CD14-positive monocyte (primary cell): ENCODE measurements at regions not wholly inside any gene's neighbourhood (a gene's known extent, or its start where the extent isn't known, plus 50 kb on each side); places are given as distances from the start of the nearest gene placed in this dataset.

Experiments used
- DNase-seq, 3 donors: peaks; one replicate each; pipeline ENCODE4 v3.0.0-alpha.2; 2011 to 2022
- H2AFZ ChIP-seq: 2 replicates; pipeline ENCODE4 v1.6.0; 2012; ENCODE audit warnings: mild to moderate bottlenecking, low read depth, low read length, inconsistent platforms; ENCODE audit not compliant: insufficient read depth, poor library complexity, severe bottlenecking
- H3K27ac ChIP-seq, 2 donors: 1 replicate in 1 of 2; 2 replicates in 1 of 2; pipeline ENCODE4 v1.5.1; 2012 to 2013; ENCODE audit warnings: low read length in 2 of 2, control low read depth in 1 of 2, inconsistent platforms in 1 of 2, low read depth in 1 of 2, mild to moderate bottlenecking in 1 of 2
- H3K27me3 ChIP-seq, 2 donors: one replicate each; pipeline versions ENCODE4 v1.6.0 to v1.6.1; 2011 to 2013; ENCODE audit warnings: low read length in 2 of 2; ENCODE audit not compliant: control insufficient read depth in 2 of 2, insufficient read depth in 2 of 2
- H3K36me3 ChIP-seq, 2 donors: replicated peaks in 1 of 2; 1 replicate in 1 of 2; 2 replicates in 1 of 2; pipeline versions ENCODE4 v1.5.1 to v1.6.1; 2012 to 2013; ENCODE audit warnings: low read length in 2 of 2, control low read depth in 1 of 2, inconsistent platforms in 1 of 2, mild to moderate bottlenecking in 1 of 2; ENCODE audit not compliant: insufficient read depth in 2 of 2, control insufficient read depth in 1 of 2
- H3K4me1 ChIP-seq, 2 donors: 1 replicate in 1 of 2; 2 replicates in 1 of 2; pipeline versions ENCODE4 v1.5.1 to v1.6.1; 2012 to 2013; ENCODE audit warnings: low read length in 2 of 2, control low read depth in 1 of 2, inconsistent platforms in 1 of 2, mild to moderate bottlenecking in 1 of 2, moderate library complexity in 1 of 2; ENCODE audit not compliant: insufficient read depth in 2 of 2, control insufficient read depth in 1 of 2
- H3K4me2 ChIP-seq: replicated peaks from 2 replicates; pipeline ENCODE3; 2012; ENCODE audit warnings: low read length, moderate library complexity, mild to moderate bottlenecking; ENCODE audit not compliant: poor library complexity, severe bottlenecking; ENCODE audit errors: extremely low read depth
- H3K4me3 ChIP-seq, 3 experiments: fragments of 200-600 bp in 1 of 3; sonication (generic) in 1 of 3; replicated peaks in 1 of 3; 1 replicate in 2 of 3; 2 replicates in 1 of 3; pipeline ENCODE4 v1.5.1; 2011 to 2013; ENCODE audit warnings: low read length in 3 of 3, mild to moderate bottlenecking in 3 of 3, control low read depth in 2 of 3, low read depth in 2 of 3, inconsistent platforms in 1 of 3, moderate library complexity in 1 of 3
- H3K79me2 ChIP-seq: 2 replicates; pipeline ENCODE4 v1.6.0; 2012; ENCODE audit warnings: mild to moderate bottlenecking, control low read depth, inconsistent platforms, low read length, moderate library complexity; ENCODE audit not compliant: insufficient read depth
- H3K9ac ChIP-seq: 2 replicates; pipeline ENCODE4 v1.6.0; 2017; ENCODE audit warnings: low read length, mild to moderate bottlenecking; ENCODE audit not compliant: insufficient read depth, poor library complexity, severe bottlenecking
- H3K9me3 ChIP-seq, 2 donors: replicated peaks in 1 of 2; 1 replicate in 1 of 2; 2 replicates in 1 of 2; pipeline versions ENCODE4 v1.5.1 to v1.6.1; 2012 to 2013; ENCODE audit warnings: low read length in 2 of 2, control low read depth in 1 of 2; ENCODE audit not compliant: control insufficient read depth in 1 of 2, insufficient read depth in 1 of 2
- H4K20me1 ChIP-seq: 2 replicates; pipeline ENCODE4 v1.6.0; 2012; ENCODE audit warnings: mild to moderate bottlenecking, low read length, control low read depth, moderate library complexity; ENCODE audit not compliant: insufficient read depth
- H3K27ac Mint-ChIP-seq, 7 donors: one replicate each; pipeline ENCODE4 v1.8.0; 2020; ENCODE audit warnings: mild to moderate bottlenecking in 7 of 7, mixed read lengths in 7 of 7, moderate library complexity in 6 of 7, inconsistent platforms in 2 of 7
- H3K27me3 Mint-ChIP-seq, 3 donors: one replicate each; pipeline ENCODE4 v1.8.0; 2021 to 2022; ENCODE audit warnings: low read depth in 3 of 3, mild to moderate bottlenecking in 3 of 3, mixed read lengths in 3 of 3, moderate library complexity in 3 of 3, inconsistent platforms in 1 of 3
- H3K36me3 Mint-ChIP-seq, 2 donors: one replicate each; pipeline ENCODE4 v1.8.0; 2020; ENCODE audit warnings: mixed read lengths in 2 of 2, inconsistent platforms in 1 of 2, mild to moderate bottlenecking in 1 of 2
- H3K4me1 Mint-ChIP-seq: one replicate; pipeline ENCODE4 v1.8.0; 2020; ENCODE audit warnings: mild to moderate bottlenecking, mixed read lengths
- H3K4me3 Mint-ChIP-seq, 2 donors: one replicate each; pipeline ENCODE4 v1.8.0; 2020; ENCODE audit warnings: mild to moderate bottlenecking in 2 of 2, mixed read lengths in 2 of 2, moderate library complexity in 1 of 2
- H3K9me3 Mint-ChIP-seq, 7 donors: one replicate each; pipeline ENCODE4 v1.8.0; 2020 to 2022; ENCODE audit warnings: mixed read lengths in 7 of 7, mild to moderate bottlenecking in 6 of 7, moderate library complexity in 6 of 7, inconsistent platforms in 2 of 7
- CTCF ChIP-seq: fragments of 200-600 bp; IDR thresholded peaks from one replicate; pipeline ENCODE4 v1.8.0; 2022; ENCODE audit warnings: antibody characterized with exemption, mild to moderate bottlenecking
- WGBS: methylation state at CpG from one replicate; pipeline ENCODE4 v1.1.5; 2013; ENCODE audit warnings: missing lambda C conversion rate; ENCODE audit not compliant: insufficient coverage; 5-methylcytosine and 5-hydroxymethylcytosine counted together
- intact Hi-C, 2 donors: fragments of 100-400 bp; cut with micrococcal nuclease; formaldehyde crosslinking; loops; one replicate each; pipeline versions ENCODE4 v1.15.0 to v1.15.1; 2023

GRCh38 chr13:84118839-84119409 lies 236.7 kb upstream of the SLITRK1 start:
- H3K4me1 Mint-ChIP-seq = peaks cover 2% of the 10 kb centered on the region
- Histone ChIP-seq H3K4me2 (no peak overlapping the region), H4K20me1 (no peaks in the 10 kb centered on the region), H3K36me3 (no peaks in the 10 kb centered on the region), H3K4me1 (no peaks in the 10 kb centered on the region), H3K9ac (no peak overlapping the region), H3K27me3 (no peaks in the 10 kb centered on the region), H3K27ac (no peak overlapping the region), H3K9me3 (no peaks in the 10 kb centered on the region), H3K79me2 (no peaks in the 10 kb centered on the region), H2AFZ (no peak overlapping the region), H3K4me3 (no peak overlapping the region)
- no peaks in the 10 kb centered on the region for H3K36me3 Mint-ChIP-seq
- H3K4me3 Mint-ChIP-seq = no peak overlapping the region
- no peak for DNase-seq
- no CpG with 5 or more reads among the region's 2 CpGs for WGBS
- H3K27ac Mint-ChIP-seq = no peak overlapping the region
- intact Hi-C loops = no loop called here
- H3K27me3 Mint-ChIP-seq = no peaks in the 10 kb centered on the region
- no peak for TF ChIP-seq CTCF
- H3K9me3 Mint-ChIP-seq = peaks cover 0 to 5% (median under 1%) of the 10 kb centered on the region in 7 donors

- Mint-ChIP-seq H3K27ac (no peak overlapping the region), H3K4me3 (no peak overlapping the region), H3K4me1 (no peaks in the 10 kb centered on the region), H3K27me3 (no peaks in the 10 kb centered on the region), H3K9me3 (peaks cover 0 to 6% (median 0%) of the 10 kb centered on the region in 7 donors), H3K36me3 (no peaks in the 10 kb centered on the region)
- Histone ChIP-seq H3K9me3 (no peaks in the 10 kb centered on the region), H3K4me2 (no peak overlapping the region), H3K4me1 (no peaks in the 10 kb centered on the region), H3K27ac (no peak overlapping the region), H4K20me1 (no peaks in the 10 kb centered on the region), H3K4me3 (no peak overlapping the region), H3K27me3 (no peaks in the 10 kb centered on the region), H3K36me3 (no peaks in the 10 kb centered on the region), H2AFZ (no peak overlapping the region), H3K9ac (no peak overlapping the region), H3K79me2 (no peaks in the 10 kb centered on the region)
- DNase-seq = no peak
- TF ChIP-seq CTCF = no peak
- WGBS = 100% methylated on average over 1 of the region's 2 CpGs
- intact Hi-C loops = no loop called here
Measured at GRCh38 chr13:84098273-84098672, 216.0 kb upstream of the SLITRK1 start.
